ENCODE measurements at regions not wholly inside any gene's neighbourhood (a gene's known extent, or its start where the extent isn't known, plus 50 kb on each side); places are given as distances from the start of the nearest gene placed in this dataset.

DNA sequence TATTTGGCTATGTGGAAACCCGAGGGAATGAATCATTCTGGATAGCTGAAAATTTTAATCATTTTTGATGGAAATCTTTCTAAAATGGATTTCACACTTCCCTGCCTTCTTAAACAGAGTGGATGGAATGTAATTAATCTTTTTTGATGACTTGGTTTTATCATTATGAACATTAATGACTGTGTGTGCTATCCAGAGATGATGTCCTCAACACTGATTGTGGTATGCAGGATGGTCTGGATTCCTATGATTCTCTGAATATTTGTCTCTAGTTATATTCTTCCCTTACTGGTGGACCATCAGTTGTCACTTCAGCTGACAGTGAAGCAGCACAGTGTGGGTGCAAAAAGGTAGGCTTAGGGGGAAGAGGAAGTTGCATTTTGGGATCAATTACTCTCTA lies 513.5 kb downstream of the LMO4 start:
- Histone ChIP-seq H3K27ac (ENCODE audit: low read depth in 1 of 2, low read length in 2 of 2) (no peak overlapping the region), H3K9me3 (ENCODE audit: control insufficient read depth in 4 of 4, low read length in 3 of 4) (no peaks in the 10 kb centered on the region), H3K27me3 (ENCODE audit: control insufficient read depth in 4 of 4, insufficient read depth in 4 of 4, low read length in 3 of 4) (no peaks in the 10 kb centered on the region), H3K4me1 (ENCODE audit: control insufficient read depth in 4 of 4, insufficient read depth in 4 of 4, low read length in 3 of 4) (no peaks in the 10 kb centered on the region), H3K4me3 (ENCODE audit: low read depth in 1 of 3, low read length in 3 of 3) (no peak overlapping the region), H3K36me3 (ENCODE audit: control insufficient read depth in 4 of 4, insufficient read depth in 3 of 4, low read depth in 1 of 4, low read length in 3 of 4) (no peaks in the 10 kb centered on the region), H3K9ac (ENCODE audit: low read depth in 1 of 2, low read length in 2 of 2) (no peak overlapping the region)
- DNase-seq (ENCODE audit: low spot score) = no peak
- TF ChIP-seq FOXA2 (IDR thresholded peaks at IDR 0.05) (no peak), RAD21 (IDR thresholded peaks at IDR 0.05) (no peak), FOXA1 (IDR thresholded peaks at IDR 0.05) (no peak), SP1 (IDR thresholded peaks at IDR 0.05) (no peak), HNF4G (IDR thresholded peaks at IDR 0.05) (no peak), RXRA (IDR thresholded peaks at IDR 0.05) (no peak), JUND (IDR thresholded peaks at IDR 0.05) (no peak), GABPA (IDR thresholded peaks at IDR 0.05 in 1 of 2, conservative IDR thresholded peaks at IDR 0.05 in 1 of 2) (no peak), NR2F2 (IDR thresholded peaks at IDR 0.05) (no peak)
- TF ChIP-seq, protein P1, sequence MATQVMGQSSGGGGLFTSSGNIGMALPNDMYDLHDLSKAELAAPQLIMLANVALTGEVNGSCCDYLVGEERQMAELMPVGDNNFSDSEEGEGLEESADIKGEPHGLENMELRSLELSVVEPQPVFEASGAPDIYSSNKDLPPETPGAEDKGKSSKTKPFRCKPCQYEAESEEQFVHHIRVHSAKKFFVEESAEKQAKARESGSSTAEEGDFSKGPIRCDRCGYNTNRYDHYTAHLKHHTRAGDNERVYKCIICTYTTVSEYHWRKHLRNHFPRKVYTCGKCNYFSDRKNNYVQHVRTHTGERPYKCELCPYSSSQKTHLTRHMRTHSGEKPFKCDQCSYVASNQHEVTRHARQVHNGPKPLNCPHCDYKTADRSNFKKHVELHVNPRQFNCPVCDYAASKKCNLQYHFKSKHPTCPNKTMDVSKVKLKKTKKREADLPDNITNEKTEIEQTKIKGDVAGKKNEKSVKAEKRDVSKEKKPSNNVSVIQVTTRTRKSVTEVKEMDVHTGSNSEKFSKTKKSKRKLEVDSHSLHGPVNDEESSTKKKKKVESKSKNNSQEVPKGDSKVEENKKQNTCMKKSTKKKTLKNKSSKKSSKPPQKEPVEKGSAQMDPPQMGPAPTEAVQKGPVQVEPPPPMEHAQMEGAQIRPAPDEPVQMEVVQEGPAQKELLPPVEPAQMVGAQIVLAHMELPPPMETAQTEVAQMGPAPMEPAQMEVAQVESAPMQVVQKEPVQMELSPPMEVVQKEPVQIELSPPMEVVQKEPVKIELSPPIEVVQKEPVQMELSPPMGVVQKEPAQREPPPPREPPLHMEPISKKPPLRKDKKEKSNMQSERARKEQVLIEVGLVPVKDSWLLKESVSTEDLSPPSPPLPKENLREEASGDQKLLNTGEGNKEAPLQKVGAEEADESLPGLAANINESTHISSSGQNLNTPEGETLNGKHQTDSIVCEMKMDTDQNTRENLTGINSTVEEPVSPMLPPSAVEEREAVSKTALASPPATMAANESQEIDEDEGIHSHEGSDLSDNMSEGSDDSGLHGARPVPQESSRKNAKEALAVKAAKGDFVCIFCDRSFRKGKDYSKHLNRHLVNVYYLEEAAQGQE (IDR thresholded peaks at IDR 0.05) = no peak
- TF ChIP-seq, protein P2, sequence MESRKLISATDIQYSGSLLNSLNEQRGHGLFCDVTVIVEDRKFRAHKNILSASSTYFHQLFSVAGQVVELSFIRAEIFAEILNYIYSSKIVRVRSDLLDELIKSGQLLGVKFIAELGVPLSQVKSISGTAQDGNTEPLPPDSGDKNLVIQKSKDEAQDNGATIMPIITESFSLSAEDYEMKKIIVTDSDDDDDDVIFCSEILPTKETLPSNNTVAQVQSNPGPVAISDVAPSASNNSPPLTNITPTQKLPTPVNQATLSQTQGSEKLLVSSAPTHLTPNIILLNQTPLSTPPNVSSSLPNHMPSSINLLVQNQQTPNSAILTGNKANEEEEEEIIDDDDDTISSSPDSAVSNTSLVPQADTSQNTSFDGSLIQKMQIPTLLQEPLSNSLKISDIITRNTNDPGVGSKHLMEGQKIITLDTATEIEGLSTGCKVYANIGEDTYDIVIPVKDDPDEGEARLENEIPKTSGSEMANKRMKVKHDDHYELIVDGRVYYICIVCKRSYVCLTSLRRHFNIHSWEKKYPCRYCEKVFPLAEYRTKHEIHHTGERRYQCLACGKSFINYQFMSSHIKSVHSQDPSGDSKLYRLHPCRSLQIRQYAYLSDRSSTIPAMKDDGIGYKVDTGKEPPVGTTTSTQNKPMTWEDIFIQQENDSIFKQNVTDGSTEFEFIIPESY (IDR thresholded peaks at IDR 0.05) = no peak
- TF ChIP-seq, protein P3, sequence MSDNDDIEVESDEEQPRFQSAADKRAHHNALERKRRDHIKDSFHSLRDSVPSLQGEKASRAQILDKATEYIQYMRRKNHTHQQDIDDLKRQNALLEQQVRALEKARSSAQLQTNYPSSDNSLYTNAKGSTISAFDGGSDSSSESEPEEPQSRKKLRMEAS (IDR thresholded peaks at IDR 0.05) = no peak
- 74% methylated on average over 1 of the region's 1 CpG for WGBS

DNA sequence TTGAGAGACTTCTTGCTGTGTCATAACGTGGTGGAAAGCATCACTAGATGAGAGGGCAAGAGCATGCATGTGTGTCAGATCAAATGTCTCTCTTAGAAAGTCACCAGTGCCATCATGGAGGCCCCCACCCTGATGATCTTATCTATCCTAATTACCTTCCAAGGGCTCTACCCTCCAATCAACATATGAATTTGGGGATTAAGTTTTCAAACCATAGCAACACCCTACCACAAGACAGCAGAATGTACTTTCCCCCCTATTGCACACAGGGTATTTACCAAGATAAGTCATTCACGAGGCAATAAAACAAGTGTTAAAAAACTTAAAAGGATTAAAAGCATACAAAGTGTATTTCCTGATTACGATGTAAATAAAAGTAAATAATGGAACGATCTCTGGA lies 515.6 kb downstream of the LMO4 start:
- DNase-seq (ENCODE audit: low spot score) = no peak
- Histone ChIP-seq H3K27me3 (ENCODE audit: control insufficient read depth in 4 of 4, insufficient read depth in 4 of 4, low read length in 3 of 4) (no peaks in the 10 kb centered on the region), H3K36me3 (ENCODE audit: control insufficient read depth in 4 of 4, insufficient read depth in 3 of 4, low read depth in 1 of 4, low read length in 3 of 4) (no peaks in the 10 kb centered on the region), H3K4me1 (ENCODE audit: control insufficient read depth in 4 of 4, insufficient read depth in 4 of 4, low read length in 3 of 4) (no peaks in the 10 kb centered on the region), H3K9me3 (ENCODE audit: control insufficient read depth in 4 of 4, low read length in 3 of 4) (no peaks in the 10 kb centered on the region), H3K9ac (ENCODE audit: low read depth in 1 of 2, low read length in 2 of 2) (no peak overlapping the region), H3K27ac (ENCODE audit: low read depth in 1 of 2, low read length in 2 of 2) (no peak overlapping the region), H3K4me3 (ENCODE audit: low read depth in 1 of 3, low read length in 3 of 3) (no peak overlapping the region)
- no peak for TF ChIP-seq FOXA2 (IDR thresholded peaks at IDR 0.05)
- TF ChIP-seq TAF1 (conservative IDR thresholded peaks at IDR 0.05) = no peak
- TF ChIP-seq HNF4G (IDR thresholded peaks at IDR 0.05) = no peak
- no peak for TF ChIP-seq YY1 (IDR thresholded peaks at IDR 0.05)
- TF ChIP-seq SP1 (IDR thresholded peaks at IDR 0.05) = no peak
- TF ChIP-seq EGR1 (IDR thresholded peaks at IDR 0.05; ENCODE audit: low read depth in 2 of 2) = no peak
- TF ChIP-seq HNF4A (conservative IDR thresholded peaks at IDR 0.05) = no peak
- TF ChIP-seq, protein P4, sequence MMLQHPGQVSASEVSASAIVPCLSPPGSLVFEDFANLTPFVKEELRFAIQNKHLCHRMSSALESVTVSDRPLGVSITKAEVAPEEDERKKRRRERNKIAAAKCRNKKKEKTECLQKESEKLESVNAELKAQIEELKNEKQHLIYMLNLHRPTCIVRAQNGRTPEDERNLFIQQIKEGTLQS (IDR thresholded peaks at IDR 0.05) = no peak
- no peak for TF ChIP-seq JUND (IDR thresholded peaks at IDR 0.05)
- TF ChIP-seq FOXA1 (IDR thresholded peaks at IDR 0.05) = no peak
- no peak for TF ChIP-seq RAD21 (IDR thresholded peaks at IDR 0.05)
- TF ChIP-seq, protein P1 (IDR thresholded peaks at IDR 0.05) = no peak
- TF ChIP-seq, protein P3 (IDR thresholded peaks at IDR 0.05) = no peak
- no peak for TF ChIP-seq RXRA (IDR thresholded peaks at IDR 0.05)
- WGBS = 62% methylated on average over 4 of the region's 4 CpGs
